ENCODE measurements at regions not wholly inside any gene's neighbourhood (a gene's known extent, or its start where the extent isn't known, plus 50 kb on each side); places are given as distances from the start of the nearest gene placed in this dataset.

- Mint-ChIP-seq H3K4me1 (no peaks in the 10 kb centered on the region), H3K4me3 (no peak overlapping the region), H3K27ac (no peak overlapping the region), H3K36me3 (ENCODE audit: insufficient read depth in 1 of 3, low read depth in 3 of 3) (peaks cover 0 to 5% (median 0%) of the 10 kb centered on the region in 3 experiments; a peak in 1 of 7 replicates), H3K9me3 (no peaks in the 10 kb centered on the region), H3K27me3 (ENCODE audit: low read depth) (no peaks in the 10 kb centered on the region)
- no CpG with 5 or more reads among the region's 3 CpGs for WGBS (ENCODE audit: extremely low coverage, insufficient read length, low lambda C conversion rate)
- Histone ChIP-seq H3K9me3 (ENCODE audit: control insufficient read depth, low read depth, low read length) (no peaks in the 10 kb centered on the region), H3K79me1 (ENCODE audit: insufficient read depth, low read depth, low read length, poor library complexity, severe bottlenecking) (no peaks in the 10 kb centered on the region), H2BK12ac (ENCODE audit: insufficient read length, low read depth, low read length) (no peak overlapping the region), H2AFZ (ENCODE audit: low read length) (no peak overlapping the region), H3K56ac (ENCODE audit: insufficient read length, low read depth, low read length) (no peak overlapping the region), H3K18ac (ENCODE audit: insufficient read length, low read depth, low read length) (no peak overlapping the region), H2BK120ac (ENCODE audit: low read depth, low read length, poor library complexity, severe bottlenecking) (no peak overlapping the region), H4K8ac (replicated peaks; ENCODE audit: insufficient read length, low read depth, low read length) (no peak overlapping the region), H3K23me2 (ENCODE audit: insufficient read length, low read depth, low read length, poor library complexity, severe bottlenecking) (no peaks in the 10 kb centered on the region), H2AK5ac (ENCODE audit: insufficient read length, low read length) (no peak overlapping the region), H4K20me1 (ENCODE audit: control insufficient read depth, insufficient read depth, insufficient read length) (no peaks in the 10 kb centered on the region), H3K23ac (ENCODE audit: insufficient read length, low read depth, low read length) (no peak overlapping the region), H3K27ac (ENCODE audit: insufficient read length, low read depth, low read length) (no peak overlapping the region), H3K9ac (ENCODE audit: extremely low read depth, insufficient read length, low read length) (no peak overlapping the region), H3K27me3 (ENCODE audit: insufficient read depth, low read length) (no peaks in the 10 kb centered on the region), H3T11ph (ENCODE audit: low read length) (no peak overlapping the region), H3K4me1 (ENCODE audit: insufficient read depth, low read length) (no peaks in the 10 kb centered on the region), H2BK20ac (ENCODE audit: low read depth, low read length, poor library complexity, severe bottlenecking) (no peak overlapping the region), H3K79me2 (ENCODE audit: insufficient read depth, low read length) (no peaks in the 10 kb centered on the region), H4K5ac (ENCODE audit: insufficient read length, low read depth, low read length) (no peak overlapping the region), H4K91ac (ENCODE audit: insufficient read length, low read depth, low read length) (no peak overlapping the region), H3K14ac (ENCODE audit: insufficient read depth, low read length) (no peak overlapping the region), H3K4me2 (ENCODE audit: insufficient read depth, insufficient read length, low read length) (no peak overlapping the region), H2BK5ac (ENCODE audit: insufficient read length, low read length) (no peak overlapping the region), H3K4ac (ENCODE audit: low read depth, low read length) (no peak overlapping the region), H2BK15ac (ENCODE audit: low read depth, low read length) (no peak overlapping the region)
- DNase-seq = no peak
- TF ChIP-seq CTCF (conservative IDR thresholded peaks at IDR 0.05) = no peak
These were observed 403.4 kb downstream of the GJA1 start for GRCh38 chr6:121838842-121839241.

All from H9 (cell line).